DMS 273 (cell line): ENCODE measurements at regions not wholly inside any gene's neighbourhood (a gene's known extent, or its start where the extent isn't known, plus 50 kb on each side); places are given as distances from the start of the nearest gene placed in this dataset.
"Not testable (repeated sequence)": the region's sequence is repeated elsewhere in the genome, so short reads cannot be mapped to it uniquely, and the experiment has no call there.

Experiments
- DNase-seq: peaks from one replicate; lab custom pipeline; 2025; ENCODE audit not compliant: unreplicated experiment; lab: John Stamatoyannopoulos, UW

- DNase-seq, result not testable (repeated sequence)
Measured at GRCh38 chr12:8282181-8282580, 54.8 kb upstream of the FAM90A1 start.

- not testable (repeated sequence) for DNase-seq
Measured at GRCh38 chr12:8285681-8286080, 58.3 kb upstream of the FAM90A1 start.

- DNase-seq, result not testable (repeated sequence)
Measured at GRCh38 chr12:8291764-8292163, 64.3 kb upstream of the FAM90A1 start.

GRCh38 chr12:8294662-8295061 is 67.2 kb upstream of the FAM90A1 start:
- DNase-seq, result not testable (repeated sequence)

GRCh38 chr12:8308611-8309010 is 81.2 kb upstream of the FAM90A1 start:
- DNase-seq, result not testable (repeated sequence)

- DNase-seq, result not testable (repeated sequence)
Measured at GRCh38 chr12:8315997-8316396, 88.6 kb upstream of the FAM90A1 start.

- not testable (repeated sequence) for DNase-seq
Measured at GRCh38 chr12:8317675-8318074, 90.3 kb upstream of the FAM90A1 start.

- DNase-seq, result not testable (repeated sequence)
Measured at GRCh38 chr12:8320251-8320730, 92.9 kb upstream of the FAM90A1 start.

- not testable (repeated sequence) for DNase-seq
Measured at GRCh38 chr12:8320791-8321370, 93.5 kb upstream of the FAM90A1 start.

- not testable (repeated sequence) for DNase-seq
Measured at GRCh38 chr12:8325145-8325839, 97.9 kb upstream of the FAM90A1 start.

- DNase-seq, result not testable (repeated sequence)
Measured at GRCh38 chr12:8328835-8329234, 101.4 kb upstream of the FAM90A1 start.

GRCh38 chr12:8332373-8332772 is 105.0 kb upstream of the FAM90A1 start:
- not testable (repeated sequence) for DNase-seq

- DNase-seq, result not testable (repeated sequence)
Measured at GRCh38 chr12:8351073-8351472, 104.7 kb upstream of the CLEC6A start.

GRCh38 chr12:8354741-8355140 is 101.0 kb upstream of the CLEC6A start:
- DNase-seq, result not testable (repeated sequence)

- DNase-seq, result not testable (repeated sequence)
Measured at GRCh38 chr12:8355531-8355930, 100.2 kb upstream of the CLEC6A start.

- peak; percentile 7 for DNase-seq
Measured at GRCh38 chr12:8373744-8374143, 82.0 kb upstream of the CLEC6A start.

- DNase-seq, result not testable (repeated sequence)
Measured at GRCh38 chr12:8375122-8375521, 80.6 kb upstream of the CLEC6A start.

GRCh38 chr12:8377756-8378155 is 78.0 kb upstream of the CLEC6A start:
- not testable (repeated sequence) for DNase-seq

- DNase-seq, result not testable (repeated sequence)
Measured at GRCh38 chr12:8382556-8382955, 73.2 kb upstream of the CLEC6A start.

GRCh38 chr12:8384686-8385085 is 71.1 kb upstream of the CLEC6A start:
- DNase-seq, result not testable (repeated sequence)

GRCh38 chr12:8385431-8385830 is 70.3 kb upstream of the CLEC6A start:
- DNase-seq, result not testable (repeated sequence)

GRCh38 chr12:8386661-8387060 is 69.1 kb upstream of the CLEC6A start:
- not testable (repeated sequence) for DNase-seq
